ENCODE measurements at regions not wholly inside any gene's neighbourhood (a gene's known extent, or its start where the extent isn't known, plus 50 kb on each side); places are given as distances from the start of the nearest gene placed in this dataset.

DNA sequence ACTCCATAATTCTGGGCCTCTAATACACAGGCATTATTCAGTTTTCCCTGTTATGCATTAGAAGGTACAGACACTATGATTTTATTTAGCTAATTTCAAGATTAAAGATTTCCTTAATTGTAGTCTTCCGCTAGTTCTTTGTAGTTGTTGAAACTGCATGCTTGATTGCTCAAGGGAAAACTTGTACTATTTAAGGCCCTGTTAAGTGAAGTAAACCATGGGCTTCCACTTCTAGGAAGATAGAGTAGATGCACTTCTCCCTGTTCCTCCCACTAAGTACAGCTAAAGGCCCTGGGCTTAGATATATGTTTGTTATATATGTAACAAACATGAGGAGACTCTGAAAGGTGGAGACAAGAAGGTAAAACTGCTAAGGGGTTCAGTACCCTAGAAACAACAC, 215.8 kb upstream of the LEF1 start:
- Histone ChIP-seq H3K27me3 (no peaks in the 10 kb centered on the region), H3K4me3 (no peak overlapping the region), H3K27ac (no peak overlapping the region), H3K9me3 (no peaks in the 10 kb centered on the region), H3K4me1 (no peaks in the 10 kb centered on the region), H3K36me3 (no peaks in the 10 kb centered on the region)
- TF ChIP-seq, protein P1, sequence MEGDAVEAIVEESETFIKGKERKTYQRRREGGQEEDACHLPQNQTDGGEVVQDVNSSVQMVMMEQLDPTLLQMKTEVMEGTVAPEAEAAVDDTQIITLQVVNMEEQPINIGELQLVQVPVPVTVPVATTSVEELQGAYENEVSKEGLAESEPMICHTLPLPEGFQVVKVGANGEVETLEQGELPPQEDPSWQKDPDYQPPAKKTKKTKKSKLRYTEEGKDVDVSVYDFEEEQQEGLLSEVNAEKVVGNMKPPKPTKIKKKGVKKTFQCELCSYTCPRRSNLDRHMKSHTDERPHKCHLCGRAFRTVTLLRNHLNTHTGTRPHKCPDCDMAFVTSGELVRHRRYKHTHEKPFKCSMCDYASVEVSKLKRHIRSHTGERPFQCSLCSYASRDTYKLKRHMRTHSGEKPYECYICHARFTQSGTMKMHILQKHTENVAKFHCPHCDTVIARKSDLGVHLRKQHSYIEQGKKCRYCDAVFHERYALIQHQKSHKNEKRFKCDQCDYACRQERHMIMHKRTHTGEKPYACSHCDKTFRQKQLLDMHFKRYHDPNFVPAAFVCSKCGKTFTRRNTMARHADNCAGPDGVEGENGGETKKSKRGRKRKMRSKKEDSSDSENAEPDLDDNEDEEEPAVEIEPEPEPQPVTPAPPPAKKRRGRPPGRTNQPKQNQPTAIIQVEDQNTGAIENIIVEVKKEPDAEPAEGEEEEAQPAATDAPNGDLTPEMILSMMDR (IDR thresholded peaks at IDR 0.05), result no peak
- TF ChIP-seq POLR2A (IDR thresholded peaks at IDR 0.05), result no peak
- DNase-seq, result no peak

DNA sequence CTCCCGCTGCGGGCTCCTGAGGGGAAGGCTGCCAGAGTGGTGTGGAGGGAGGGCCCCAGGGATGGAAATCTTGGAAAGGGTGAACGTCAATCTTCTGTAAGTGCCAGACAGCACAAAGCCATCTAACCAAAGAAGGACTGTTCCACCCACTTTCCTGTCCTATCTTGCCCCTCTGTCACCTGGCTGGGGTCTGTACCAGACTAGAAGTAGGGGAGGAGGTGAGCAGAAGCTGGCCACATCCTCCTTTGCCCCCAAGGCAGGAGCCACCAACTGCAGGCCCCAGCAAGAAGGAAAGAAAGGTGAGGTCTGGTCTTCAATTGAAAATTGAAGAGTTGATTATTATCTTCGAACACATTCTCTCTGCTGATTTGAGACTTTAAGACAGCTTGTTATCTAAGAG, 214.4 kb upstream of the LEF1 start:
- DNase-seq, result no peak
- no peaks in the 10 kb centered on the region for H3K27me3 ChIP-seq
- no peaks in the 10 kb centered on the region for H3K4me1 ChIP-seq
- no peak overlapping the region for H3K27ac ChIP-seq
- H3K4me3 ChIP-seq, result no peak overlapping the region
- no peak for TF ChIP-seq POLR2A (IDR thresholded peaks at IDR 0.05)
- TF ChIP-seq, protein P1 (IDR thresholded peaks at IDR 0.05), result no peak
- H3K36me3 ChIP-seq, result no peaks in the 10 kb centered on the region
- no peaks in the 10 kb centered on the region for H3K9me3 ChIP-seq

DNA sequence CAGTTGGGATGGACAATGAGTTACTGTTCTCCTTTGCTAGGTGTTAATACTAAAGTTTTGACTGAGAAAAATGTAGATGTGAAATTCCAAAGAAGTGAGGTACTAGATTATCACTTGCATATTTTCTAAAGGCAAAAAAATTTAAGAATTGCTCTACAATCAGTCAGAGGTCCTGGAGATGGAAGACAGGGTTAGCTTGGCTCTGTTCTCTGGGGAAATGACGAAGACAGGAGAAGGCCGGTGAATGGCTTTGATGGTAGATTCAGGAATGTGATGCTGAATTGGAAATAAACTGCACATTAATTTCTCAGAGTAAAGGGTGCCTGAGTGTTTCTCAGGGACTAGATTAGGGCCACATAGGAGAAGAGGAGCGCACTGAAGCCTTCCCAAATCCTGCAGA, 214.0 kb upstream of the LEF1 start:
- no peaks in the 10 kb centered on the region for H3K27me3 ChIP-seq
- H3K9me3 ChIP-seq, result no peaks in the 10 kb centered on the region
- H3K4me3 ChIP-seq, result no peak overlapping the region
- no peak for TF ChIP-seq POLR2A (IDR thresholded peaks at IDR 0.05)
- TF ChIP-seq, protein P1 (IDR thresholded peaks at IDR 0.05), result no peak
- no peak for DNase-seq
- no peaks in the 10 kb centered on the region for H3K4me1 ChIP-seq
- no peak overlapping the region for H3K27ac ChIP-seq
- H3K36me3 ChIP-seq, result no peaks in the 10 kb centered on the region

DNA sequence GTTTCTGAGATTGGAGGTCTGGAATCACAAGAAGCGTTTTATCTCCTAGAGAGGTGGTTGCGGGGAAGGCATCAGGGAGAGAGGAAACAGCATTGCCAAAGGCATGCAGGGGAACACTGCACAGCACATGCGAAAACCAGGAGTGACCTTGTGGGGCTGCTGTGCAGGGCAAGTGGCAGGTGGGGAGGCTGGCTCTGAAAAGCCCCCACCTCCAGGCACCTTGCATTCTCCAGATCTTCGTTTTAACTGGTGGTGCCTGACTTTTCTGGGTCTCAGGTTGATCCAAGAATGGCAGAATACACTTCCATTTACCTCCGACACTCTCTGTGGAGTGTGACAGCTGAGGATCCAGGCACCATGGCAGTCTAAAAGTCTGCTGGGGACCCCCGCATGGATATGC, 209.4 kb upstream of the LEF1 start:
- Histone ChIP-seq H3K27ac (no peak overlapping the region), H3K27me3 (no peaks in the 10 kb centered on the region), H3K4me1 (no peaks in the 10 kb centered on the region), H3K36me3 (no peaks in the 10 kb centered on the region), H3K9me3 (no peaks in the 10 kb centered on the region), H3K4me3 (no peak overlapping the region)
- TF ChIP-seq POLR2A (IDR thresholded peaks at IDR 0.05), result no peak
- TF ChIP-seq, protein P1 (IDR thresholded peaks at IDR 0.05), result no peak
- DNase-seq, result no peak

DNA sequence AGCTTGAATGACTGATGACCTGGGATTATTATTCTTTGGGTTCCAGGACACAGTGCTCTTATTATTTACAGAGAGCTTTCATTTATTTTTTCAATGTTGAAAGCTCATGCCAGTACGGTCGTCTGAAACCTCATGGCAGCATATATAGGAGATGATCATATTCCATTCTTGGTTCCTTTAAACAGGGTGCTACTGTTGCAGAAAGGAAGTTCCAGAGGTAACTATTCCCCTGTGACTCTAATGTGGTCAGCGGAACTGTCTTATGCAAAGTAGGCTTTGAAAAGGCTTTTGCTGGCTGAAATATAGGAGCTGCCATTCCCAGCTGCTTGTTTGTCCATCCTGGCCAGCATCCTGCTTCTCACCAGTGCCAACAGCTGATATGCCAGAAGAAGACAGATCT, 208.3 kb upstream of the LEF1 start:
- H3K36me3 ChIP-seq, result no peaks in the 10 kb centered on the region
- TF ChIP-seq POLR2A (IDR thresholded peaks at IDR 0.05), result no peak
- TF ChIP-seq, protein P1 (IDR thresholded peaks at IDR 0.05), result no peak
- H3K27ac ChIP-seq, result no peak overlapping the region
- H3K4me3 ChIP-seq, result no peak overlapping the region
- no peak for DNase-seq
- H3K4me1 ChIP-seq, result no peaks in the 10 kb centered on the region
- no peaks in the 10 kb centered on the region for H3K27me3 ChIP-seq
- H3K9me3 ChIP-seq, result no peaks in the 10 kb centered on the region

DNA sequence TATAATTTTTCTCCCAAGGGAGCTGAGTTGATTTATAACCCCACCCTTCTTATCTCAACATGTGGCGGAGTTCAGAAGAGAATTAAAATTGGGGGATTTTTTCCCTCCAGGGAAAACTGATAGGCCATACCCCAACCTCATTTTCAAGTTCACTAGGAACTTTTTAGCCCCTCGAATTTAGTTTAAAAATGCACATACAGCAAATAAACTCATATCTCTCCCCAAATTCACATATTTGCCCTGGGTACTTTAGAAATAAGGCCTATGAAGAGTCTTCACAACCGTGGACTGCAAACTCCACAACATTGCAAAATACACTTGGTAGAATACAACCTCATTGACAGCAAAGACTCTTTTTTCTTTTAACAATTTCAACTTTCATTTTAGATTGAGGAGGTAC, 206.7 kb upstream of the LEF1 start:
- Histone ChIP-seq H3K4me3 (no peak overlapping the region), H3K27ac (no peak overlapping the region), H3K9me3 (no peaks in the 10 kb centered on the region), H3K4me1 (no peaks in the 10 kb centered on the region), H3K36me3 (no peaks in the 10 kb centered on the region), H3K27me3 (no peaks in the 10 kb centered on the region)
- no peak for DNase-seq
- no peak for TF ChIP-seq POLR2A (IDR thresholded peaks at IDR 0.05)
- TF ChIP-seq, protein P1 (IDR thresholded peaks at IDR 0.05), result no peak
